HG03460 (cell line): ENCODE measurements at regions not wholly inside any gene's neighbourhood (a gene's known extent, or its start where the extent isn't known, plus 50 kb on each side); places are given as distances from the start of the nearest gene placed in this dataset.
"Not testable (repeated sequence)": the region's sequence is repeated elsewhere in the genome, so short reads cannot be mapped to it uniquely, and the experiment has no call there.

Experiments
- ATAC-seq: cut with Tn5 transposase; IDR thresholded peaks from one replicate; pipeline ENCODE4 v1.9.1; 2021; ENCODE audit not compliant: unreplicated experiment

DNA sequence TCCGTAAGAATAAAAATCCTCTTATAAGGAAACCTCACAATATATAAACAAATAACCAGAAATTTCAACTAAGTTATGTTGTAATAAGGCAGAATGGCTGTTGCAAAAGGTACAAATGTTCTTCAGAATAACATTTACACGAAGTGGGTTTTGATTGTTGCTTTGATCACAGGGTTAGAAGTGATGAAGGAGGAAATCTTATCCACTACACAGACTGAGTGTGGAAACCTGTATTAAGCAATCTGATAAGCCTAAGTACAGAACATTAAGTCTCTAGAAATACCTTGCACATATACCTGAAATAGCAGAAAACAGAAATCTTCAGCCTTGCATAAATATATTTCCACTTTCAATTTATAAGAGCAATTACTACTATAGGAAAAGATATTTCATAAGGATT lies 251.9 kb downstream of the ETV1 start:
- ATAC-seq, result no peak

DNA sequence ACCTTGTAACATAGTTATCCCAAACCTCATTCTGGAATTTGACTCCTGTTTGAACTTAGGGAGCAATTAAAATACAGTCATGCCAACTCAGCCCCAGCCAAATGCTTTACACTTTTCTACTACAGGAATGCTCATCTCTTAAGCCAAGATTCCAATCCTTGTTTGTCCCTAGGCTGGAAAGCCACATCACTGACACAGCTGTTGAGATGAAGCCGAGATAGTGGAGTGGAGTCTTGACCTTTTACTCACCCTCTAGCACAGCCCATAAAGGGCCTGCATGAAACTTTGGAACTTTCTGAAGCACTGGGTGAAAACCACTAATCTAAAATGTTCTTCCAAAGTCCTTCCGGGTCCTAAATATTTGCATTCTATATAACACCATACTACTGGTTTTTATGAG lies 247.3 kb downstream of the ETV1 start:
- ATAC-seq, result no peak

DNA sequence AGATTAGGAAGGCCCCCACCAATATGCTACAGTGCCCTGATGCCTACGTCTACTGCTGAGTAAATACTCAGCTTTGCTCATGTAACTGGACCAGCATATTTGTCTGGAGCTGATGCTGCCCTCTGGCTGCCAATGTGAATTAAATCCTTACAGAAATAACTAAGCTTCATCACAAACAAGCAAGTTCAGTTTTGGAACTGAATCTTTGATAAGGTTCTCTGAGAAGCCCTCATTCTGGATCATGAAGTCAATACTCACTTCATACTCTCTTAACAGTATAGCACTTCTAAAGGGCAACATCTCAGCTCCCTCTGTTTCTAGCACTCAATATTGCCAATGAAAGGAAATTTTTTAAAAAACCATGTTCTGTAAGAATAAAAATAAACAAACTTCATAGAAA lies 246.7 kb downstream of the ETV1 start:
- no peak for ATAC-seq

GRCh38 chr7:13743226-13743625 lies 246.2 kb downstream of the ETV1 start:
- ATAC-seq, result no peak

GRCh38 chr7:13745530-13745929 lies 243.9 kb downstream of the ETV1 start:
- ATAC-seq, result no peak

GRCh38 chr7:13748998-13749397 lies 240.5 kb downstream of the ETV1 start:
- ATAC-seq, result no peak

GRCh38 chr7:13749636-13750035 lies 239.8 kb downstream of the ETV1 start:
- ATAC-seq, result no peak

DNA sequence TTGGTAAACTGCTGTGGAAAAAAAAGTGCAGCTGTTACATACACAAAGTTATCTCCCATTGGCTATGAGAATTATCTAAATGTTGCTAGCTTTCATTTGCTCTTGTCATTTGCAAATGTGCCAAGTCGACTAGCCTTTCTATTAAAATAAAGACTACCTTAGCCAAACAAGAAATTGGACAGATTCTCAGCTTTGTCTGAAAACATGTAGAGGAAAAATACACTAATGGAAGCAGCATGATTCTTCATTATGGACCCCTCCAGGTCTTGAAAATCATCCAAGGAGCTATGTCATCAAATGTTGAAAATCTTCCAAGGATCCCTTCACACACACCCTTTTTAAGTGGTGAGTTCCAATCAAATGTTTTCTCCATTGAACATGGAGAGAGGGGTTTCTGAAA lies 237.7 kb downstream of the ETV1 start:
- ATAC-seq, result no peak

DNA sequence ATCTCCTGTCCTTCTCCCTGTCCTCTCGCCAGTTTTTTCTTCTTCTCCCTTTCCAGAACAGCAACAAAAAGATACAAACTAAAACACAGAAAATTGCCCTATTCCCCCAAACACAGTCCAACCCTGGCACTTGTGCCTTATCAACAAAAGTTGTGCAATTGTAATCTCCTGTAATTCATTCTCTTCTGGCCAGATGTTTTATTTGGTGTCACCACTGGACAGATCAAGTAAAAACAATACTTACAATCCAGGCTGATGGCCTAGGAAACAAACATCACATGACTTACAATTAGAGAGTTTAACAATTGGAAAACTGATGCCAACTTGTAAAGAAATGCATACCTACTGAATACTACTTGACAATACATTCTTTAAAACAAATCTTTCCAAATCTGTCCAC lies 231.6 kb downstream of the ETV1 start:
- no peak for ATAC-seq

GRCh38 chr7:13765853-13766252 lies 223.6 kb downstream of the ETV1 start:
- not testable (repeated sequence) for ATAC-seq

GRCh38 chr7:13770305-13770704 lies 219.2 kb downstream of the ETV1 start:
- ATAC-seq, result no peak

GRCh38 chr7:13774976-13775375 lies 214.5 kb downstream of the ETV1 start:
- ATAC-seq, result no peak

DNA sequence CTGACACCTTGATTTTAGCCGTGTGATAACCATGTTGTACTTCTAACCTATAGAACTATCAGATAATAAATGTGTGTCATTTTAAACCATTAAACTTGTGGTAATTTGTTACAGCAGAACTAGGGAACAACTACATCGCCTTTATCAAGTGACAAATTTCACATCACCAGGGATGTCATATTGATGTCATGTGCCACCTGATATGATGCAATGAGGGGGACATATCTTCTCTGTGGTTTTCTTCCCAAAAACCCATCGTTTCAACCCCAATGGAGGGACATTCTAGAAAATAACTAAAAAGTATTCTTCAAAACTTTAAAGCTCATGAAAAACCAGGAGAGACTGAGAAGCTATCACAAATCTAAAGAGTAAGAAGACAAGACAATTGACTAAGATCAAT lies 212.2 kb downstream of the ETV1 start:
- ATAC-seq, result no peak

DNA sequence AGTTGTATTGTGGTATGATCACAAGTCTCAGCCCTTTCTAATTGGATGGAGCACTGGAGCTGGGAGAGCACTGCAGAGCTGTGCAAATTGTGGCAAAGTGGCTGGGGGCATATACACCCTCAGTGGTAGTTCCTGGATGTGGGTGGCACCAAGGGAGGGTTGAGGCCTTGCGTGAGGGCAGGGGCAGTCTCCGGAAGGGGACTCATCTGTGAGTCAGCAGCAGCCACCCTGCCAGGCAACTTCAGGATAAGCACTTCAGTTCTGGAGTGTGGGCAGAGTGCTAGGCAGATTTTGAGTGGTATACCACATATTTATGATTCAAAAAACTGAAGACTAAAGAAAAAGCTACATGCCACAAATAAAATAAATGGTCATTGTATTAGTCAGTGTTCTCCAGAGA lies 210.5 kb downstream of the ETV1 start:
- ATAC-seq, result no peak

DNA sequence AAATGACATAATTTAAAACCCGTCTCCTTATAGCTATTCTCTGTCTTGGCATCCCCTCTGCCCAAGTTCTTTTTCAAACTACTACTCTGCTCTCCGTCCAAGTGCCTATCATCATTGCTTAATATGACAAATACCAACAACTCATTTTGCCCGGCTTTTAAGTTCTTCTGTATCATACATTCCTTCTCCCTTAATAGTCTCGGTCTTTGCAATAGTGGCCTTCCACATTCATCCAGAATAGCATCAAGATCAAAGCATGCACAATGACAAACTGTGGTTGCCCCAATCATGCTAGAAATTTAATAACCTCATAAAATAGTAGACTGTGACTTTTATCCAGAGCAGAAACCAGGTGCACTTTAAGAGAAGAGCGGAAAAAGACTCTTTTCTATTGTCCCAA lies 198.9 kb downstream of the ETV1 start:
- ATAC-seq, result no peak

DNA sequence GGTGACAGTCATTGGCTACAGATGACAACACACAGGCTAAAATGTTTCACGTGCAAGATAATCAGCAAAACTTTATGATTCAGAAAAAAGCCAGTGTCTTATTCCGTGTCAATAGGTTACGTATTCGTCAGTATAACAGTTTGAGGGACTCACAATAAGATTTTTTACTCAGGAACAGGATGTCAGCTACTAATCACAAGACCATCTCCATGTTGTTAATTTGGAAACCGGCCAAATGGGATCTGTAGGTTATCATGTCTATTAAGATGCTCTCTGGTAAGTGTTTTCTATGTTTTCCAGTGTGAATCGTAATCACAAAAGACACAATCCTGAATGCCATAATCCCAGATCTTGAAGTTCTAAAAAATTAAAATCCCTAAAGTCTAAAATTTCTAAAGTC lies 197.3 kb downstream of the ETV1 start:
- ATAC-seq, result no peak

DNA sequence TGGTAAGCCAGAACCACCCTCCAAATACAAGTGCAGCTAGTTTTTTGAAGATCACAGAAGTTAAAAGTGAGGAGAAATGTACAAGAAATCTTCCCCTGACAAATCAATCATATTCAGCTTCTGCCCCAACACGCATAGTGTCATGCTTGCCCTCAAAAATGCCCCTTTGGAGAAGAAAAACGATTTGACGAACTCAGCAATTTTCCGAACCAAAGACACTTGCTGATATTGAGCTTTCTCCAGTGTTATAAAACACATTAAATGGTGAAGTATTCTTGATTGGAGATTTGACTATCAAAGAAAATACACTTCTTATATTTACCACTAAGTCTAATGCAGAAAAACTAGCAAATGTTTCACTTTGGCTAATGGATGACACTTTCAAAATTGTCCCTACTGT lies 195.5 kb downstream of the ETV1 start:
- ATAC-seq, result no peak

- no peak for ATAC-seq
Observed at GRCh38 chr7:13794581-13794980, 194.9 kb downstream of the ETV1 start.

DNA sequence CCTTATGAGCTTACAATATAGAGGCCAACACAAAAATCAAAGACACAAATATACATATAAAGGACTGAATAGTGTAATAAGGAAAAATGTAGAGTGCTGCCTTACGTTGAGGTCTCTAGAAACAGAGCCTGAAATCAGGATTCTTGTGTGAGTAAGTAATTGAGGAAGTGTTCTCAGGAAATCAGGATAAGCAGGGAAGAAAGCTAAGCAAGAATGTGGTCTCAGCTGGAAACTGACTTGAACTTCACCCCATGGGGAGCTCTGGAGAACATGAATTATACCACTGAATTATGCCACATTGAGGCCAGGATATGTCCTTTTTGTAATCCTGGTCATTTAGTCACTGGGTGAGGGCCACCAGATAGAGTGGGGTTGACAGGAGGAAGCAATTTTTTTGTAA lies 191.9 kb downstream of the ETV1 start:
- no peak for ATAC-seq

DNA sequence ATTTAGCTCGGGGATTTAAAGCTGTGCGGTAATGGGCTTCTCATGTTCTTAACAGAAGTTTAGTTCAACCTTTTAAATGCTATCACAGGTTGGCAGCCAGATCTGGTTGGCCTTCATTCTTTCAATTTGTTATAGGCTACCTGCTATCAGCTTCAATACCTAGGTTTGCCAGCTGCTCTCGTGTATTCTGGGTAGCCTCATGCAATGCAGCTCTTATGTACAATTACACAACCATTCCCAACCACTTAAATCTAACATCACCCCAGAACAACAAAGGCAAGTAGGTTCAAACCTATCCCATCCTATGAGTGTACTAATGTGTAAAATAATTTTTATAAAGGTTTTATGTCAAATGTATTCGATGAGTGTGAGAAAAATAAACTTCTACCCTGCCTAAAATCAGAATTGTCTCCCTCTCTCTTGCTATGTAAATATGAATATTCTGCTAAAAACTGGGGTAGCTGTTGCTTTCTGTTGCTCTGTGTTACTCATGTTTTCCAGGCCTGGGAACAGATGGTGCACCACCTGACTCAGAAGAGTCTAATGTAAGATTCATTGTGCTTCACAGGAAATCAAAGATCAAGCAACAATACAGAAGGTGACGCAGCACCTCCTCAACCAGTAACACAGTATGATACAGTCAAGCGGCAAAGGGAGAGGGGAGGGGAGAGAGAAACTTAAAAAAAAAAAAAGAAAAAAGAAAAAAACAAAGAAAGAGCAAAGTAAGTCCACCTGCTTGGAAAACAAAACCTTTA lies 188.6 kb downstream of the ETV1 start:
- ATAC-seq, result no peak

- ATAC-seq, result no peak
Observed at GRCh38 chr7:13801669-13802068, 187.8 kb downstream of the ETV1 start.

- no peak for ATAC-seq
Observed at GRCh38 chr7:13802651-13803050, 186.8 kb downstream of the ETV1 start.

DNA sequence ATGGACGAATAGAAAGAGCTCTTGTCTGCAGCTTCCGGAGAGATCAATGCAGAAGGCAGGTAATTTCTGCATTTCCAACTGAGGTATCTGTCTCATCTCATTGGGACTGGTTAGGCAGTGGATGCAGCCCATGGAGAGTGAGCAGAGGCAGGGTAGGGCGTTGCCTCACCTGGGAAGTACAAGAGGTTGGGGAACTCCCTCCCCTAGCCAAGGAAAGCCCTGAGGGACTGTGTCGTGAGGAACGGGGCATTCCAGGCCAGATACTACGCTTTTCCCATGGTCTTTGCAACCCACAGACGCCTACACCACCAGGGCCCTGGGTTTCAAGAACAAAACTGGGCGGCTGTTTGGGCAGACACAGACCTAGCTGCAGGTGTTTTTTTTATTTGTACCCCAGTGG lies 186.3 kb downstream of the ETV1 start:
- no peak for ATAC-seq
